ENCODE measurements at regions not wholly inside any gene's neighbourhood (a gene's known extent, or its start where the extent isn't known, plus 50 kb on each side); places are given as distances from the start of the nearest gene placed in this dataset.

GRCh38 chr2:120454654-120455385 is 108.9 kb downstream of the INHBB start:
- DNase-seq (ENCODE audit: extremely low read depth, low read depth): no peak
- H3K4me3 ChIP-seq (replicated peaks; ENCODE audit: low read depth, low read length): no peak overlapping the region
- TF ChIP-seq CTCF (IDR thresholded peaks at IDR 0.05; ENCODE audit: low read depth, low read length, missing control alignments): no peak

GRCh38 chr2:120455390-120455789 is 109.5 kb downstream of the INHBB start:
- DNase-seq (ENCODE audit: extremely low read depth, low read depth): no peak
- TF ChIP-seq CTCF (IDR thresholded peaks at IDR 0.05; ENCODE audit: low read depth, low read length, missing control alignments): no peak
- H3K4me3 ChIP-seq (replicated peaks; ENCODE audit: low read depth, low read length): no peak overlapping the region

- DNase-seq (ENCODE audit: extremely low read depth, low read depth): no peak
- no peak overlapping the region for H3K4me3 ChIP-seq (replicated peaks; ENCODE audit: low read depth, low read length)
- peak; percentile 15 for TF ChIP-seq CTCF (IDR thresholded peaks at IDR 0.05; ENCODE audit: low read depth, low read length, missing control alignments)
Observed at GRCh38 chr2:120456867-120457266, 110.9 kb downstream of the INHBB start.

GRCh38 chr2:120460511-120460910 is 114.6 kb downstream of the INHBB start:
- no peak overlapping the region for H3K4me3 ChIP-seq (replicated peaks; ENCODE audit: low read depth, low read length)
- no peak for DNase-seq (ENCODE audit: extremely low read depth, low read depth)
- TF ChIP-seq CTCF (IDR thresholded peaks at IDR 0.05; ENCODE audit: low read depth, low read length, missing control alignments): no peak

GRCh38 chr2:120461092-120461491 is 115.2 kb downstream of the INHBB start:
- no peak for TF ChIP-seq CTCF (IDR thresholded peaks at IDR 0.05; ENCODE audit: low read depth, low read length, missing control alignments)
- no peak overlapping the region for H3K4me3 ChIP-seq (replicated peaks; ENCODE audit: low read depth, low read length)
- DNase-seq (ENCODE audit: extremely low read depth, low read depth): no peak

GRCh38 chr2:120461546-120462537 is 115.9 kb downstream of the INHBB start:
- no peak for DNase-seq (ENCODE audit: extremely low read depth, low read depth)
- H3K4me3 ChIP-seq (replicated peaks; ENCODE audit: low read depth, low read length): no peak overlapping the region
- TF ChIP-seq CTCF (IDR thresholded peaks at IDR 0.05; ENCODE audit: low read depth, low read length, missing control alignments): no peak

Data from HFF-Myc (cell line).